Lower leg skin (tissue), 4 donors: ENCODE measurements at regions not wholly inside any gene's neighbourhood (a gene's known extent, or its start where the extent isn't known, plus 50 kb on each side); places are given as distances from the start of the nearest gene placed in this dataset.
"Not testable (repeated sequence)": the region's sequence is repeated elsewhere in the genome, so short reads cannot be mapped to it uniquely, and the experiment has no call there.

Source experiments
- DNase-seq, 2 donors: peaks; one replicate each; pipeline ENCODE4 v3.0.0-alpha.2; 2019; ENCODE audit warnings: low spot score in 2 of 2
- H3K4me3 ChIP-seq: fragments of 200-600 bp; sonication (generic); 2 replicates; pipeline ENCODE4 v1.5.1; 2017; ENCODE audit warnings: mild to moderate bottlenecking, low read depth; ENCODE audit not compliant: poor library complexity, severe bottlenecking
- CTCF ChIP-seq, 3 donors: fragments of 450-650 bp; IDR thresholded peaks; one replicate each; pipeline ENCODE4 v1.5.1; 2016; ENCODE audit warnings: antibody characterized with exemption in 3 of 3, mild to moderate bottlenecking in 3 of 3, moderate library complexity in 2 of 3
- POLR2A ChIP-seq, 2 donors: fragments of 450-650 bp; IDR thresholded peaks; one replicate each; pipeline ENCODE4 v1.6.1; 2016 to 2017; ENCODE audit warnings: antibody characterized with exemption in 2 of 2, mild to moderate bottlenecking in 1 of 2, moderate library complexity in 1 of 2
- WGBS, 2 donors: methylation state at CpG; one replicate each; pipeline ENCODE4 v1.1.5; 2018; 5-methylcytosine and 5-hydroxymethylcytosine counted together
- intact Hi-C: fragments of 100-400 bp; cut with DNase I; formaldehyde crosslinking; loops from one replicate; pipeline ENCODE4 v1.15.0; 2023; ENCODE audit warnings: low total_unique reads

- WGBS, 2 donors, result 16 to 33% methylated on average over 1 of the region's 1 CpG
- intact Hi-C loops, result no loop called here
- DNase-seq, result no peak
- TF ChIP-seq POLR2A (IDR thresholded peaks at IDR 0.05) (no peak), CTCF (IDR thresholded peaks at IDR 0.05) (no peak)
- H3K4me3 ChIP-seq, result no peak overlapping the region
These were observed 91.9 kb upstream of the ZFP42 start for GRCh38 chr4:187903700-187904099.

- intact Hi-C loops, result no loop called here
- TF ChIP-seq CTCF (IDR thresholded peaks at IDR 0.05) (no peak), POLR2A (IDR thresholded peaks at IDR 0.05) (no peak)
- no peak for DNase-seq
- 57 to 71% methylated on average over 6 of the region's 6 CpGs for WGBS, 2 donors
- no peak overlapping the region for H3K4me3 ChIP-seq
These were observed 87.5 kb upstream of the ZFP42 start for GRCh38 chr4:187908079-187908561.

GRCh38 chr4:187908731-187909130, 86.8 kb upstream of the ZFP42 start:
- intact Hi-C loops, result no loop called here
- no peak overlapping the region for H3K4me3 ChIP-seq
- WGBS, 2 donors, result 27 to 36% methylated on average over 2 of the region's 2 CpGs
- no peak for DNase-seq
- no peak for TF ChIP-seq CTCF (IDR thresholded peaks at IDR 0.05)

GRCh38 chr4:187910741-187911140, 84.8 kb upstream of the ZFP42 start:
- no peak for DNase-seq
- WGBS, 2 donors, result 73 to 80% methylated on average over 4 of the region's 4 CpGs
- H3K4me3 ChIP-seq, result no peak overlapping the region
- intact Hi-C loops, result no loop called here
- no peak for TF ChIP-seq POLR2A (IDR thresholded peaks at IDR 0.05)
- no peak for TF ChIP-seq CTCF (IDR thresholded peaks at IDR 0.05)

- H3K4me3 ChIP-seq, intact Hi-C loops, DNase-seq: not testable (repeated sequence)
- WGBS, 2 donors, result 86 to 91% methylated on average over 5 of the region's 5 CpGs
These were observed 80.2 kb upstream of the ZFP42 start for GRCh38 chr4:187915406-187915805.

- TF ChIP-seq POLR2A (IDR thresholded peaks at IDR 0.05) (no peak), CTCF (IDR thresholded peaks at IDR 0.05) (no peak)
- 92 to 98% methylated on average over 3 of the region's 3 CpGs for WGBS, 2 donors
- DNase-seq, result no peak
- no peak overlapping the region for H3K4me3 ChIP-seq
- intact Hi-C loops, result no loop called here
These were observed 75.6 kb upstream of the ZFP42 start for GRCh38 chr4:187919966-187920365.
